ENCODE measurements at regions not wholly inside any gene's neighbourhood (a gene's known extent, or its start where the extent isn't known, plus 50 kb on each side); places are given as distances from the start of the nearest gene placed in this dataset.

- TF ChIP-seq POLR2AphosphoS5 (IDR thresholded peaks at IDR 0.05), result no peak
- no peak for TF ChIP-seq POLR2A (IDR thresholded peaks at IDR 0.05)
Observed at GRCh38 chr13:77379508-77379907, 52.6 kb upstream of the MYCBP2 start.
